SKM-1 (cell line): ENCODE measurements at regions not wholly inside any gene's neighbourhood (a gene's known extent, or its start where the extent isn't known, plus 50 kb on each side); places are given as distances from the start of the nearest gene placed in this dataset.

Experiments
- DNase-seq: peaks from one replicate; lab custom pipeline; 2025; ENCODE audit not compliant: unreplicated experiment; lab: John Stamatoyannopoulos, UW

DNA sequence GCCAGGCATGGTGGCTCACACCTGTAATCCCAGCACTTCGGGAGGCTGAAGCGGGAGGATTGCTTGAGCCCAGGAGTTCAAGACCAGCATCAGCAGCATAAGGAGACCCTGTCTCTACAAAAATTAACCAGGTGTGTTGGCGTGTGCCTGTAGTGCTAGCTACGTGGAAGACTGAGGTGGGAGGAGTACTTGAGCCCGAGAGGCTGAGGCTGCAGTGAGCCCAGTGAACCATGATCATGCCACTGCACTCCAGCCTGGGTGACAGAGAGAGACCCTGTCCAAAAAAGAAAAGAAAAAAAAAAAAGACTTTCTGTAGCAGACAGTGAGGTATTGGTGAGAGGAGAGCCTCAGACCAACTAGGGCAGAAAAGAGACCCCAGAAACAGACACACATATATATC lies 263.8 kb downstream of the XXYLT1 start:
- no peak for DNase-seq

DNA sequence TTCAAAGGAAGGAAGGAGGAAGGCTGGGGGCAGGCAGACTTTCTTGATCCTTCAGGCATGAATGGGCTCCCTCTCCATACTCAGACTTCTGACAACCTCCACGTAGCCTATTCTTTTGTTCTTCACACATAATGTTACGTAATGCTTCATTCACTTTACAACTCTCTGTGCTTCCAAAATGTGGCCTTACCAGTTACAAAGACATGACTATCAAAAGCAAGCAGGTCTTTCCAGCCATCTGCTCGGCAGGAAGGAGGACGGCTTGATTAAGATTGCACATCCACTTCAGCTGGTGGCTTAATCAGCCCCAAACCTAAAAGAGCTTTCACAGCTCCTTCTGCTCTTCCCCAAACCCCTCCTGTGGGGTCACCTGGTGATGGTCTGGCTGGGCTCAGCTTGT lies 263.2 kb downstream of the XXYLT1 start:
- no peak for DNase-seq

DNA sequence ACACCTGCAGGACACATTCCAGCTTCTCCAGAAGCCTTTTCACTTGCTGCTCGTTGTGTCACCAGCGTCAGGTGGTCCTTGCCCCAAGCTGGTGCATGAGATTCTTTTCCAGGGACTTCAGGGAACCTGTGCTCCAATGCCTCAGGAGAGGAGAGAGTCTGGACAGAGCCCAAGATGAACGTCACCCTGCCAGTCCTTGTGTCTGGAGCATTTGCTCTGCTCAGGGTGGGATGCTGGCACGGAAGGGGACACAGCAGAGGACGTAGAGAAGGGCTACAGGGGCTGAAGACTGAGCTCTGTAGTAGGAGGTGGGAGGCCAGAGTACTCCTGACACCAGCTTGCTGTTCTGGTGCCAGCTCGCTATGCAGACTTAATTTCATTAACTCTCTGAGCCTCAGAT lies 262.1 kb downstream of the XXYLT1 start:
- DNase-seq, result no peak

DNA sequence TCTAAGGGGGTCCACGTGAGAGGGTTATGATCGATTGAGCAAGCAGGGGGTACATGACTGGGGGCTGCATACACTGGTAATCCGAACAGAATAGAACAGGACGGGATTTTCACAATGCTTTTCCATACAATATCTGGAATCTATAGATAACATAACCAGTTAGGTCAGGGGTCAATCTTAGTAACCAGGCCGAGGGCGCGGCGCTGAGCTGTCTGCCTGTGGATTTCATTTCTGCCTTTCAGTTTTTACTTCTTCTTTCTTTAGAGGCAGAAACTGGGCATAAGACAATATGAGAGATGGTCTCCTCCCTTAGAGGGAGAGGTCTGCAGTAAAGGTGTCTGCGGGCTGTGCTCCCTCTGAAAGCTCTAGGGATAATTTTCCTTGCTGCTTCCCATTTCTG lies 261.3 kb downstream of the XXYLT1 start:
- DNase-seq, result no peak

DNA sequence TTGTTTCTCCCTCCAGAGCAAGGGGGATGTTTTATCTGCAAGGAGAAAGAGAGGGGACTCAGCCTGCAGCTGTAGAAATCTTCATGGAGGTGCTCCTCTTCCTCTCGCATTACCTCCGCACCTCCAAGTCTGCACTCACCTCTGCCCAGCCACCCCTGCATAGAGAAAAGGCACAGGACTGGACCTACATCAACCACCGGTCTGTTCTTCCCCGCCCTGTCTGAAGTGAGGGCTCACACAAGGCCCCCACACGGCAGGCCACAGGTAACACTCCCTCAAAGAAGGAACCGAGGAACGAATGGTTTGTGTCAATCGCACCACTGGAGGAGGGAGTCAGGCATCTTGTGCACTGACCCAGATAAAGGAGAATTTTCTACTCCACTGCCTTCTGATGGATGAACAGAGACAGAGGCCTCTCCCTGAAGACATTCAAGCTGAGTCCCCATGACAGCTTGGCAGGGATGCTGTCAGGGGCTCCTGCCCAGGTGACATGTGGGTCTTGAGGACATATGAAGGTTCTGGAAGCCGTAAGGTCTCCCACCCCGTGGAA lies 260.3 kb downstream of the XXYLT1 start:
- DNase-seq, result no peak

DNA sequence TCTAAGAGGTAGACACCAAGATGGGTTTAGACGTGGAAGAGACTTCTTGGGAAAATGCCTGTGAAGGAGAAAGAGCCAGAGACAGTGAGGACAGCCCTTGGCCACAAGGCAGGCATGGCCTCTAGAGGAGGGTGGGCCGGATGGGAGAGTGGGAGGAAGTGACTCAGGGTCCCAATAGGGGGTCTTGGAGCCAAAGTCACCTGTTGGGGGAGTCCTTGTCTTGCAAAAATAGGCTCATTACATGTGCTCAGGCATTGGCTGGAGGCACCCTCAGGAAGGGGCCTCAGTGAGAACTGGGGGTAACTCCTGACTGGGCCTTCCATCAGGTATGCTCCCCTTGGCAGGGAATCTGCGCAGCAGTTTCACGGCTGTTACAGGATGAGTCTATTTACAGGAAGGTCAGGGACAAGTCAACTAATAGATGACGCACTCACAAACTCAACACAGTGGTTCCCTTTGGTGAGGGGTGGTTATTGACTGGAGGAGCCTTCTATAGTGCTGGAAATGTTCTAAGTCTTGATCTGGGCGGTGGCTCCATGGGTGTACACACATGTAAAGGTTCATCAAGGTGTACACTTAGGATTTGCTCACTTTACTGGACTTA lies 259.6 kb downstream of the XXYLT1 start:
- no peak for DNase-seq

DNA sequence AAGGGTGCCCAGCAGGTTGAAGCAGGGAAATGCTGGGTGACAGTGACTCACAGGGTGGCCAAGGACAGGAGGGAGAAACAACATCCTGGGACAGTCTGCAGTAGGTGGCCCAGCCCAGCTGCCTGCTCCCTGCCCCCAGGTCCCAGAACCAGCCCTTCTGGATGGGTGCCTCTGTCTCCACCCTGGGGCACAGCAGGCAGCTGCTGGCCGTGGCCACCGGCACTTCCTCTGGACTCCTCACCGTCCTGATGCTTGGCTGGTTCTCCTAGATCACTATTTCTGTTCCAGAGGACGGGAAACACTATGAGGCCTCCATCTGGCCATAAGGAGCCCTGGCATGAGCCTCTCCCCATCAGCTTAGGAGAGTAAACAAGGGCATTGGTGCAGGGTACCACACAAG lies 258.9 kb downstream of the XXYLT1 start:
- DNase-seq, result no peak

DNA sequence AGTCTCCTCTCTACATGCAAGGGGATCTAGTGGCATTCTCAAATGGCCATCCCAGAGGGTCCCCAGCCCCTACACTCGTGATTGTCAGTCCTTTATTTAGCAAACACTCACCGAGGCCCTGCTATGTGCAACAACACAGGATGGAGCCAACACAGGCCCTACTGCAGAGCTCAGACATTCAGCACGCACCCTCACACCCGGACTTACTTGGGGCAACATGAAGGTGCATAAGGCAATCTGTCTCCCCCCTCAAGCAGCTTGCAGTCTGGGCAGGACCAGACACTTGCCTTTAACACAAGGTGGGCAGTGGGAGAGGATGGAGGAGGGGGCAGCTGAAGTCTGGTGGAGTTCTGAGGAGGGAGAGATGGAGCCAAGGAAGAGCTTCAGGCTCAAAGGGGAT lies 258.4 kb downstream of the XXYLT1 start:
- DNase-seq, result no peak

DNA sequence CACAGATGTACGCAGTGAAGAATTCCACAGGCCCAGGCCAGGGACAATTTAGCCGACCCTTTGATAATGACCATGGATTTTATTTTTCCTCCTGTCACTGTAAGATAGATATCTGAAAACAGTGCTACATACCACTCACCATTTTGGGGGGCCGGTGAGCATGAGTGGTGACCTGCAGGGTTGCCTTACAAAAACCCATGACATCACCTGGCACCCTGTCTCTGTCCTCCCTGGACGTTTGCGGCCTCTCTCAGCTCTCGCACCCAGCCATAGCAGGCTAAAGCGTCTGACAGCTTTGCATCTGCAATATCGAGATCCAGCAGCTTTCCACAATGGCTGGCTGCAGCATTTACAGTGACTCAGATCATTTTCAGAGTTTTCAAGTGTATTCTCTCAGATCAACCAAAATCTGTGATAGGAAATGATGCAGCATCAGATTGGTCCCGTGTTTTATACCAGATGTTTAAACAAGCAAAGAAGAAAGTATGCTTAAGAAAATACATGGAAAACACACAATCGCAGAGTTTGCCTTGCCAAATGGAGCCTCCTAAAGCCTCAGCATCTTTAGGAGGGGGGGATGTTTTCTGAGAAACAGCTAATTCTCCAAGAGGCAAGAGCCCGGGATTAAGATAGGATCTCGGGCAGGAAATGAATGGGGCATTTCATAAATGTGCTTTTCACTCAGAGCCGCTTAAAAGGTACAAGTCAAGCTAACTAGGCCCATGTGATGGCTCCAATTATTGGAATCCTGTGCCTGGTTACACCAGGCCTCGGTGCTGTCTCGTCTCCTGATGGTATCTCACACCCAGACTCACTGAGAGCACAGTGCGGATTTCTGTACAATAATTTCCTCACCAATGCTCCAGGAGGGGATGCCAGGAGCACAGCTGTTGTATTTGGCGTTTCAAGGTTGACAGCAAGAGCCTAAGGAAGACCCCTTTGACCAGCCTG lies 257.3 kb downstream of the XXYLT1 start:
- no peak for DNase-seq

DNA sequence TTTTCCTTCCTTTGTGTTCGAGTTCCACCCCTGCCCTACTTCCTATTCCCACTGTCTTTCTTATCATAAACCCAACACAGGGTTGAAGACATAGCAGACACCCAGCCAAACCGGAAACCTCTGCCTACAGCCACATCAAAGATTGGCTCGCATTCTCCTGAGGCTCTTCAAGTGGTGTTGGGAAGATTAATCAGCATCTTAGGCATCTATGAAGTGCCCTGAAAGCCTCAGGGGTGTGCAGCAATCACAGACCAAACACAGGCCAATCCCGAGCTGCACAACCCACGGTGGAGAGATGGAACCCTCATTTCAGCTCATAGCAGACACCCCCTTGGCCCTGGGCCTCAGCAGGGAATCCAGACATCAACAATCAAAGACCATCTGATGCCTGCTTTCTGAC lies 255.9 kb downstream of the XXYLT1 start:
- DNase-seq, result no peak

DNA sequence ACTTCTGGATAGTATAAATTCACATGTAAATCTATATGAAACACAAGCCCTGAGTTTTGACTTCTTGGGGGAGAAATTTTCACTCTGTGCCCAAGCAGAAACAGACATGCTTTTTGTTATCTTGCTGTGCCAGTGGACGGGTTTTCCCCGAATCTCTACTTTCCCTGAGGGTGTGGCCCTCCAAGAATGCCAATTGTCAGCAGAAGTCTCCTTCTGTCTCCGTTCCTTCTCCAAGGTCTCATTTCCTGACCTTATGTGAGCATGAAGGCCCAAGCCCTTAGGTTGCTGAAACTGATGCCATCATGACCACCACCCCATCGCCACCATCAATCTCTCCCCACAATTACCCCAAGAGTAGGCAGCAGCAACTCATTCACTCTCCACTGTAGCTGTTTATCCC lies 253.8 kb downstream of the XXYLT1 start:
- DNase-seq, result no peak
